ENCODE measurements at regions not wholly inside any gene's neighbourhood (a gene's known extent, or its start where the extent isn't known, plus 50 kb on each side); places are given as distances from the start of the nearest gene placed in this dataset.

GRCh38 chr3:153314038-153314437, 152.0 kb downstream of the RAP2B start:
- TF ChIP-seq KLF1 (tag by site-specific recombination; IDR thresholded peaks at IDR 0.05), result no peak
- TF ChIP-seq SP2 (tag by site-specific recombination; IDR thresholded peaks at IDR 0.05), result no peak
- TF ChIP-seq, protein P1, sequence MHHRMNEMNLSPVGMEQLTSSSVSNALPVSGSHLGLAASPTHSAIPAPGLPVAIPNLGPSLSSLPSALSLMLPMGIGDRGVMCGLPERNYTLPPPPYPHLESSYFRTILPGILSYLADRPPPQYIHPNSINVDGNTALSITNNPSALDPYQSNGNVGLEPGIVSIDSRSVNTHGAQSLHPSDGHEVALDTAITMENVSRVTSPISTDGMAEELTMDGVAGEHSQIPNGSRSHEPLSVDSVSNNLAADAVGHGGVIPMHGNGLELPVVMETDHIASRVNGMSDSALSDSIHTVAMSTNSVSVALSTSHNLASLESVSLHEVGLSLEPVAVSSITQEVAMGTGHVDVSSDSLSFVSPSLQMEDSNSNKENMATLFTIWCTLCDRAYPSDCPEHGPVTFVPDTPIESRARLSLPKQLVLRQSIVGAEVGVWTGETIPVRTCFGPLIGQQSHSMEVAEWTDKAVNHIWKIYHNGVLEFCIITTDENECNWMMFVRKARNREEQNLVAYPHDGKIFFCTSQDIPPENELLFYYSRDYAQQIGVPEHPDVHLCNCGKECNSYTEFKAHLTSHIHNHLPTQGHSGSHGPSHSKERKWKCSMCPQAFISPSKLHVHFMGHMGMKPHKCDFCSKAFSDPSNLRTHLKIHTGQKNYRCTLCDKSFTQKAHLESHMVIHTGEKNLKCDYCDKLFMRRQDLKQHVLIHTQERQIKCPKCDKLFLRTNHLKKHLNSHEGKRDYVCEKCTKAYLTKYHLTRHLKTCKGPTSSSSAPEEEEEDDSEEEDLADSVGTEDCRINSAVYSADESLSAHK (tag by site-specific recombination; IDR thresholded peaks at IDR 0.05), result no peak
- TF ChIP-seq KLF8 (tag by site-specific recombination; IDR thresholded peaks at IDR 0.05), result no peak
- TF ChIP-seq ZNF610 (tag by site-specific recombination; IDR thresholded peaks at IDR 0.05; ENCODE audit: borderline replicate concordance), result no peak
- TF ChIP-seq KLF10 (tag by site-specific recombination; IDR thresholded peaks at IDR 0.05), result no peak
- TF ChIP-seq, protein P2, sequence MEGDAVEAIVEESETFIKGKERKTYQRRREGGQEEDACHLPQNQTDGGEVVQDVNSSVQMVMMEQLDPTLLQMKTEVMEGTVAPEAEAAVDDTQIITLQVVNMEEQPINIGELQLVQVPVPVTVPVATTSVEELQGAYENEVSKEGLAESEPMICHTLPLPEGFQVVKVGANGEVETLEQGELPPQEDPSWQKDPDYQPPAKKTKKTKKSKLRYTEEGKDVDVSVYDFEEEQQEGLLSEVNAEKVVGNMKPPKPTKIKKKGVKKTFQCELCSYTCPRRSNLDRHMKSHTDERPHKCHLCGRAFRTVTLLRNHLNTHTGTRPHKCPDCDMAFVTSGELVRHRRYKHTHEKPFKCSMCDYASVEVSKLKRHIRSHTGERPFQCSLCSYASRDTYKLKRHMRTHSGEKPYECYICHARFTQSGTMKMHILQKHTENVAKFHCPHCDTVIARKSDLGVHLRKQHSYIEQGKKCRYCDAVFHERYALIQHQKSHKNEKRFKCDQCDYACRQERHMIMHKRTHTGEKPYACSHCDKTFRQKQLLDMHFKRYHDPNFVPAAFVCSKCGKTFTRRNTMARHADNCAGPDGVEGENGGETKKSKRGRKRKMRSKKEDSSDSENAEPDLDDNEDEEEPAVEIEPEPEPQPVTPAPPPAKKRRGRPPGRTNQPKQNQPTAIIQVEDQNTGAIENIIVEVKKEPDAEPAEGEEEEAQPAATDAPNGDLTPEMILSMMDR (tag by site-specific recombination; IDR thresholded peaks at IDR 0.05), result no peak
- no peak for TF ChIP-seq ZNF175 (tag by site-specific recombination; IDR thresholded peaks at IDR 0.05)
- no peak for TF ChIP-seq ZNF658 (tag by site-specific recombination; IDR thresholded peaks at IDR 0.05)
- no peak for TF ChIP-seq ZNF416 (tag by site-specific recombination; IDR thresholded peaks at IDR 0.05)
- no peak for TF ChIP-seq ZNF24 (tag by site-specific recombination; IDR thresholded peaks at IDR 0.05)
- no peak for TF ChIP-seq GFI1B (tag by site-specific recombination; IDR thresholded peaks at IDR 0.05)
- TF ChIP-seq, protein P3, sequence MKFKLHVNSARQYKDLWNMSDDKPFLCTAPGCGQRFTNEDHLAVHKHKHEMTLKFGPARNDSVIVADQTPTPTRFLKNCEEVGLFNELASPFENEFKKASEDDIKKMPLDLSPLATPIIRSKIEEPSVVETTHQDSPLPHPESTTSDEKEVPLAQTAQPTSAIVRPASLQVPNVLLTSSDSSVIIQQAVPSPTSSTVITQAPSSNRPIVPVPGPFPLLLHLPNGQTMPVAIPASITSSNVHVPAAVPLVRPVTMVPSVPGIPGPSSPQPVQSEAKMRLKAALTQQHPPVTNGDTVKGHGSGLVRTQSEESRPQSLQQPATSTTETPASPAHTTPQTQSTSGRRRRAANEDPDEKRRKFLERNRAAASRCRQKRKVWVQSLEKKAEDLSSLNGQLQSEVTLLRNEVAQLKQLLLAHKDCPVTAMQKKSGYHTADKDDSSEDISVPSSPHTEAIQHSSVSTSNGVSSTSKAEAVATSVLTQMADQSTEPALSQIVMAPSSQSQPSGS (tag by site-specific recombination; IDR thresholded peaks at IDR 0.05; ENCODE audit: low read depth), result no peak
- TF ChIP-seq ZBTB20 (tag by site-specific recombination; IDR thresholded peaks at IDR 0.05), result no peak

All from HEK293 (cell line).